ENCODE measurements at regions not wholly inside any gene's neighbourhood (a gene's known extent, or its start where the extent isn't known, plus 50 kb on each side); places are given as distances from the start of the nearest gene placed in this dataset.

DNA sequence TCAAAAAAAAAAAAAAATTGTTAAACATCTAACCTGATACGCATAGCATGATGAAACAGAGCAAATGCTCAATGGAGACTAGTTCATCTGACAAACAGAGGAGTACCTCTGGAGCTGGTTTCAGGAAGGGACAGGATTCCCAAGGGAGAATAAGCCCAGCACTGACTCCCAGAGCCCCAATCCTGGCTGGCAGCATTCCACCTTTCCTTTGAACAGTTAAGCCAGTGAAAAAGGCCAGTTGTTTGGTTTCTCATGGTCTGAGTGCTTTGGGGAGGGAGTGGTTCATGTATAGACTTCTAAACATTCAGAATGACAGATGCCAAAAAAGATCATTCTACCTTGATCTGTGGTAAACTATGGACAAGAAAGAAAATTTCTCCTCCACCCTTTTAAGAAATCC is 277.9 kb upstream of the RARB start:
- Histone ChIP-seq H3K27me3 (ENCODE audit: control insufficient read depth, insufficient read depth, low read length) (no peaks in the 10 kb centered on the region), H4K5ac (ENCODE audit: low read depth, low read length) (no peak overlapping the region), H2AFZ (replicated peaks; ENCODE audit: low read length, poor library complexity) (no peak overlapping the region), H3K4me3 (ENCODE audit: insufficient read depth, low read depth, low read length) (no peak overlapping the region), H3K9me1 (ENCODE audit: insufficient read depth, low read length) (no peaks in the 10 kb centered on the region), H3K4ac (ENCODE audit: low read depth, low read length) (no peak overlapping the region), H3K14ac (replicated peaks; ENCODE audit: low read depth, low read length) (no peak overlapping the region), H2BK15ac (ENCODE audit: low read depth, low read length) (no peak overlapping the region), H3K79me1 (ENCODE audit: low read depth in 1 of 2, low read length in 2 of 2) (no peaks in the 10 kb centered on the region), H3K27ac (ENCODE audit: insufficient read depth, low read length) (no peak overlapping the region), H3K56ac (ENCODE audit: extremely low read depth, insufficient read depth, low read length) (no peak overlapping the region), H4K91ac (ENCODE audit: insufficient read depth, low read depth, low read length) (no peak overlapping the region), H3K9ac (ENCODE audit: low read depth, low read length) (no peak overlapping the region), H3K18ac (ENCODE audit: low read depth, low read length) (no peak overlapping the region), H2BK120ac (ENCODE audit: low read depth, low read length) (no peak overlapping the region), H3K23ac (ENCODE audit: low read depth, low read length) (no peak overlapping the region), H3K9me3 (ENCODE audit: control insufficient read depth, insufficient read depth, low read length) (peaks cover 4% of the 10 kb centered on the region; the same call in 1 of the 2 replicates), H3K4me2 (ENCODE audit: low read depth, low read length) (no peak overlapping the region), H3K4me1 (ENCODE audit: control insufficient read depth, insufficient read depth, low read length) (no peaks in the 10 kb centered on the region), H3K36me3 (ENCODE audit: control insufficient read depth, insufficient read depth, low read length) (no peaks in the 10 kb centered on the region), H2BK20ac (ENCODE audit: low read depth, low read length) (no peak overlapping the region), H4K8ac (ENCODE audit: low read depth in 2 of 2, low read length in 2 of 2) (no peak overlapping the region), H2BK5ac (ENCODE audit: low read depth, low read length, poor library complexity, severe bottlenecking) (no peak overlapping the region), H4K20me1 (ENCODE audit: insufficient read depth, low read length) (no peaks in the 10 kb centered on the region), H2AK5ac (ENCODE audit: low read depth, low read length) (no peak overlapping the region), H2AK9ac (replicated peaks; ENCODE audit: low read depth, low read length, poor library complexity) (no peak overlapping the region)
- no peak for TF ChIP-seq RAD21 (IDR thresholded peaks at IDR 0.05; ENCODE audit: low read length)
- DNase-seq (no peak), ATAC-seq (ENCODE audit: low read depth) (no peak)
- ChIA-PET POLR2A (ENCODE audit: unreplicated experiment) (no interaction called here), CTCF (no interaction called here)
- BruUV-seq (replicated peaks): no TSS peak
- dilution Hi-C loops (cut with HindIII; ENCODE audit: low sequenced_read_pairs, unreplicated experiment): no loop called here
- in situ Hi-C loops (cut with MboI; ENCODE audit: low sequenced_read_pairs): no loop called here
- WGBS, 2 experiments (ENCODE audit: extremely low coverage in 2 of 2, insufficient read length in 1 of 2): no CpG with 5 or more reads among the region's 1 CpG
- intact Hi-C loops (cut with micrococcal nuclease): no loop called here
